ENCODE measurements at regions not wholly inside any gene's neighbourhood (a gene's known extent, or its start where the extent isn't known, plus 50 kb on each side); places are given as distances from the start of the nearest gene placed in this dataset.
"Not testable (repeated sequence)": the region's sequence is repeated elsewhere in the genome, so short reads cannot be mapped to it uniquely, and the experiment has no call there.

DNA sequence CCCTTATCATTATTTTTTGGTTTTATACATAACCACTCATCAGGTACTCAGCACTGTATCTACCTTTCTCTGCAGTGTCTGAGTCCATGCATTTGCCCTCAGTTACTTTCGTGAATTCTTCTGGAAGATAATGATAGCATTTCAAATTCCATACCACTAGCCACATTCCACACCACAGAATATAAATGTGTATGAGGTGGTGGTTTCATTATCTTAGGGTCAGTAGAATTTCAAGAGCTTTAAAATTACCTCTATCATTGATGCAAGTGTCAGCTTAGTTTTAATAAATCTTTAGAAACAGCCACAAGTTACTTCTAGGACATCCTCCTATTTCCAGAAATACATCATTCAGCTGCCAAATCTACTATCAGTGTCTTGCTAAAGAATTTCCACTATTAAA, 1578.3 kb downstream of the OLFM4 start:
- DNase-seq, result no peak

DNA sequence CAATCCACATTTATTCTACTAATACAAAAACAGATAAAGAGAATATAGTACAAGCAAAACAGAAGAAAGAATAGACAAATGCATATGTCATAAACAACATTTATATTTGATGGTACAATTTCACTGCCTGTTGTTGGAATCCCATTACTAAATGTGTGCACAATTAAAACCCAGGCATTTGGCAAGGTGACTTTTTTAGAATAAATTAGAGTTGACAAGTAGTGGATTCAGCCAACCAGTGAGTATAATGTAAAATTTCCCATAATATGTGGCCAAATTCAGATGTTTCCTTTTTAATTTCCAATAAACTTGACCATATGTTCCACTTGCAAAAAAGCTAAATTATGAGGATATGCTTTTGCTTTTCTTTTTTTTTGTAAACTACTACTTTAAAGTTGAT, 1578.8 kb downstream of the OLFM4 start:
- DNase-seq, result no peak

DNA sequence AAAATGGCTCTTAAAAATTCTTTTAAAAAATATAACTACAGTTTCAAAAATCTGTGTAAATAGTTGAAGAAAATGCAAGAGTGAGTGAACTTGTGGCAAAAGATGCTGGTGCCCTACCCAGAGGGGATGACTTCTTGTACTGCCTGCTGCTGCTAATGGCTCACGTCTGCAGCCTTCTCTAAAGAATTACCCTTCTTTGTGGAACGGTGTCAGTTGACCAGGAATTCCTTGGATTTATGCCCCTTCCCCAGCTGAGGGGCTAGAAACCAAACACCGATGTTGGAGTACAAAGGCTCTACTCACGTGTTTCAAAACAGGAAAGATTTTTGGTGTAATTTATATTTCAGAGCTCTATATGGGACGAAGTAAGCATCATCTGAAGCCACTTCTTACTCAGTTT, 1582.8 kb downstream of the OLFM4 start:
- DNase-seq, result no peak

DNA sequence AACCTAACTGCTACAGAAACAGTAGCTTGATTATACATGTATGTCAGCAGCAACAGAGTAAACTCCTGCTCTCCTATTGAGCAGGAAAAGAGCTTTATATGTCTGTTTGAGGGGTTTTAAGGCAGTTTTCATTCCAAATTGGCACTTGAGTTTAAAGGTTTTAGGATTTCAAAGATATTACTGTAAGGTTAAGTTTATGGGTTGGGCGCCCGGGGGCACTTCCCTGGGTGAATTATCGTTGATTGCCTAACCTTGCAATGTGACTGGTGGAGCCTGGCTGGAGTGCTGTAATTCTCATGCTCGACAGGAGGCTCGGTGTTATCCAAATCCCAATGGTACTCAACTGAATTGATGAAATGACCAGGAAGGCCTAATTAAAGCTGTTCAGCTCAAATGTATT, 1586.1 kb downstream of the OLFM4 start:
- no peak for DNase-seq

DNA sequence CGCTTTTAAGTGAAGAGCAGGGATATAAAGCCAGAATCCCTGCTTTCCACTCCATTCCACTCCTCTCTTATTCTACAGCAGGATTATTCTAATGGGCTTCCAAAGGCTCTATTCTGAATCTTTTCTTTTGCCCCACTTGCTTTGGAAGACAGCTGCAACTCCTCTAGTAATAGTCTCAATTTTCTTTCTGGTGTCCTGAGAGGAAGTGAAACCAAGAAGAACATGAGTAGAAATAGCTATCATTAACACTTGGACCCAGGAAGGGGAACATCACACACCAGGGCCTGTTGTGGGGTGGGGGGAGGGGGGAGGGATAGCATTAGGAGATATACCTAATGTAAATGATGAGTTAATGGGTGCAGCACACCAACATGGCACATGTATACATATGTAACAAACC, 1597.9 kb downstream of the OLFM4 start:
- not testable (repeated sequence) for DNase-seq

DNA sequence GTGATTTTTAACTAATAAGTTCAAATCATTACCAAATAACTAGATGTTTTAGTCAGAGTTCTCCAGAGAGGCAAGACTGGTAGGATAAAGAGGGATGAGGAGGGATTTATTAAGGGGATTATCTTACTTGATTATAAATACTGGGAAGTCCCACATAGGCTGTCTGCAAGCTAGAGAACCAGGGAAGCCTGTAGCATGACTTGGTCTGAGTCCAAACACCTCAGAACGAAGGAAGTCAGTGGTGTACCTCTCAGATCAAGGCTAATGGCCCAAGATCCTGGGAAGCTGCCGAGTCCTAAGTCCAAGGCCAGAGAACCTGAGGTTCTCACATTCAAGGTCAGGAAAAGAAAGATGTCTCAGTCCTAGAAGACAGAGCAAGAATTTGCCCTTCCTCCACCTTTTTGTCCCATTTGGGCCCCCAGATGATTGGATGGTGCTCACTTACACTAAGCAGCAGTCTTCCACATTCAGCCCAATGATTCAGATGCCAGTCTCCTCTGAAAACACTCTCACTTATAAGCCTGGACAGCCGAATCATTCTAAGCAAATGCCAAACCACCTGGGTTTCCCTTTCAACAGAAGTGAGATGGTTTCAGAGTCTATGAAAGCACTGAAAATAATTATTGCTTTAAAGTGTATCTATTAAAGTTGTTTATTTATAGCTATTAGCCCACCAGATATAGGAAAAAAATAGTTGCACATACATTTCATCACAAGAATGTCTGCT, 1599.2 kb downstream of the OLFM4 start:
- DNase-seq, result no peak

DNA sequence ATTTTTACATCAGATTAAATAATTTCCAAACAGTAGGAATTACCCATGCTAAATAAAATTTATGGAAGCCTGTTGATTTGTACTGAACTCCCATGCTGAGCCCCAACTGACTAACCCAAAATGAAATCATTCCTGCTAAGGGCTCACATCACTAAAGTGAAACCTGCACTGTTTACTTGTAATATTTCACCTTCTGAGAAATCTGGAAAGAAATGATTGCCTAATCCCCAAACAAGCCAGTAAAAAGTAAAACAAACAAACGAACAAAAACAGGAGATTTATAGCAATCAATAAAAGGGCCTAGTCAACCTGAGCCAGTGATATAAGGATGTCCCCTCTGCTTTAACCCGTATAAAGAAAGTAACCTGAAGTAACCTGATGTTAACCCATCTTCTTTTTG, 1599.8 kb downstream of the OLFM4 start:
- no peak for DNase-seq

DNA sequence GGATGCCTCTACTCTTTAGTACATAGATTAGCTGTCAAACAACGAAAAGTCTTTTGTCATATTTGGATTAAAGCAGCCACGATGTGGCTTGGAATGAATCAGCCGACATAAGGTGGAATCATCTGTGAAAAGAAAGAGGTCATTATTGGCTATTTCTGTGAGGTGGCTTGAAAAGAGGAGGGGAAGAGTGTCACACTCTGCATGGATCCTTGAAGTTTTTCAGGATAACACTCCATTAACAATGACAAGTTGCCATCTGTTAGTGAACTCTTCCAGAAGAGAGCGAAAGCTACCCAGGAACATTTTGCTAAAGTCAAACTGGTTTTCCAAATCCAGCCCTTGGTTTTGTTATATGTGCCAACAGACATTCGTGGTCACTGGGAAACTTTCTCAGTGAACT, 1604.8 kb downstream of the OLFM4 start:
- DNase-seq, result no peak

DNA sequence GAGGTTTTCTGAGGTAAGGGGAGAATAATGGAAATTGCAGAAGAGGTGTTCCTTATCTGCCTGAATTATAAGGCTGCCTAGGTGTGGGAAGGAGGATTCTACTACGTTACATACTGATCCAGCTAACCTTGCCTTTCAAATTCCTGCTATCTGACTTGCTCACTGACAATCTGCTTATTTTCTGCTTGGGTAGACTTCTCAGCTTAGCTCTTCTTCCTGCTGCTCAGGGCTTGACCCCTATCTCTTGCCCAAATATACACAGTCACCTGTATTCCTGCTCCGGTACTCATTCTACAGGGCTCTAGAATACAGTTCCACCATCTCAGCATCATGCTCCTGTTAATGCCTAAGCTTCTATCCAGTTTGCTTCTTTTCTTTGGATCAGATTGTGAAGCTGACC, 1607.6 kb downstream of the OLFM4 start:
- DNase-seq, result no peak

DNA sequence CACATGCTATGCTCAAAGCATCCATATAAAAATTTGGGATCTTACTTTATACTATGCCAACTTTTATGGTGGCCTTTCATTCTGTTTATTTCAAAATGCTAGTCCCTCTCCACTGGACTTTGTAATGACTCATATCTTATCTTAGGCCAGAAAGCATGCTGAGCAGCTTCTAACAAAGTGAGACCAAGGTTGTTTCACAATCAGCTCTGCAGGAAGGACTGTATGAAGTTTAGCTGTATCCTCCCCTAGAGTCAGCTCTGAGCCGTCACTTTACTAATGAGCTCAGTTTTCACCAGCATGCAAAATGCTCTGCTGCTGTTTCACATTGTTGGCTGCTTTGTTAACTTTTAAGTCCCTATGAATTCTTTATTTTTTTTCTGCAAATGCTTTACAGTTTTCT, 1608.8 kb downstream of the OLFM4 start:
- DNase-seq, result no peak

DNA sequence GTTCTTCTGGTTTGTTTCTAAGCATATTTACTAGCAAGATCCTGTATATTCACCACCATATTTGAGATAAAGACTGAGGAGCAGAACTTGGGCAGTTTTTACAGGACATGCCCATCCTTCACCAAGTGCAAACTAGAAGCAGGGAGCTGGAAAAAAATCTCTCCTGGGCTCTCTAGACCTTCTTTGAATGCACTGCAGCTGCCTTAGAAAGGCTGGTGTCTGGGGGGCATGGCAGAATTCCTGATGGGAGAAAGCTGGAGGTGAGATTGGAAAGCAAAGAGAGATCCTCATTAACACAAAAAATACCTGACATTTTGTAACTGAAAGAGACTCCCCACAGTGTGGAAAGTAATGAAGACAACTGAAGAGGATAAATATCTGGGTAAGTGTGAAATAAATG, 1612.1 kb downstream of the OLFM4 start:
- DNase-seq, result no peak

DNA sequence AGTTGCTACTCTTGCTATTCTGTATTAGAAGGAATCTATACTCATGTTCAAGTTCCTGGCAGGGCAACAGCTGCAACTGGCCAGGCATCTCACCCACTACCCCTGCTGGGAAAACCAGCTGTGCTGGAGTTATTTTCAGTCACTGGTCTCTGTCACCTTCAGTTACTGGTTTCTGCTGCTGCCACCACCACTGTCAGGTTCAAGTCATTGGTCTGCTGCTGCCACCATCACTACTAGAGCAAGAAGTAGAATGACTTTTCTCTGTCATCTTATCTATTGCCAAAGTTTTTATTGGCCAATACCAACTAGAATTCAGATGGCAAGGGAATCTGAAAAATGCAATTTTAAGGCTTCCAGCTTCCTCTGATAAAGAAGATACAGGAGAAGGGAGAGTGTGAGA, 1615.2 kb downstream of the OLFM4 start:
- DNase-seq, result no peak

DNA sequence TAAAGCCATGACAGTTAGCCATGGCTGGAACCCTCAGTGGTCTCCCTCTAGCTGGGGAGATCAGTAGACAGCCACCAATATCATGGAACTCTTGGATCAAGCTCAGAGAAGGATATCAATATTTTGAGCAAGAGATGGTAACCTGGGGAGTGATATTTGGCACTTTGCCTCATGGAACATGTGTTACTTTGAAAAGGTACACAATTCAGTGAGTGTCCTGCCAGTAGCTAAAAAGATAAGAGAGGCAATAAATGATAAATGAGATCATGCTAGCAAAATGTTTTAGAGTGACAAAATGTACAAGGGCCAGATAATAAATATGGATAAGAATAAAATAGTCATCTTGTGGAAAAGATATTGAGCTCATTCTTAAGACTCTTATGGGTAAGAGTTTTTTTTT, 1618.7 kb downstream of the OLFM4 start:
- DNase-seq, result no peak

DNA sequence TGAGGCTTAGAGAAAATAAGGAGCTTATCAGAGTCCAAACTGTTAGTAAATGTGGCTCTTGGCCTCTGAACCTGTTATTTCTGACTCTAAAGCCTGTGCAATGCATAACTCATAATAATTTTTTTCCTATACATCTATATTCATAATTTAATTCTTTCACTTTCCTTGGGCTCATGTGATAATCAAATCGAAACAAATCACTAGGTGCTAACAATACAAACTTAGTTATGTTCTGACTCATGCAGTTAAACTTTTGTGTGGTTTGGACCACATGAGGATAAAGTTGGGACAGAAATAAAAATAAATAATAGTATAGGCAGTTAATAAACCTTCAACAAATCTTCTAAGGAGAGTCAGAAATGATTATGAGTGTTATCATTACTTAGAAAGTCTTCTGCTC, 1629.0 kb downstream of the OLFM4 start:
- DNase-seq, result no peak

DNA sequence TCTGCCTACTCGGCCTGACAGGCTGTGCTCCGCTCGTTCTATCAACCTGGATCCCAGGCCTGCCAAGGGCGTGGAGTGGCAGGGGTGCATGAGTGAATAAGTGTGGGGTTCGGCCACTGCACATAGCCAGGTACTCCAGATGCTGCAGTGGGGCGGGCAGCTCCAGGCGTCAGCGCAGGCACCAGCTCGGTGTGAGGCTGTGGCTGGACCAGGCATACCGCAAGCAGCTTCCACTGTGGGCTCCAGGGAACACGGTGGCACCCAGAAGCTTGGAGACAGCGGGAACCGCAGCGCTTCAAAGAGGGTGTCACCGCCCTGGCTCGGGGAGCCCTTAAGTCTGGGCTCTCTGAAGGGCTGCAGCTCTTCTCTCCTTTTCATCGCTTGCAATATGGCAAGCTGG, 1630.2 kb downstream of the OLFM4 start:
- DNase-seq, result no peak

DNA sequence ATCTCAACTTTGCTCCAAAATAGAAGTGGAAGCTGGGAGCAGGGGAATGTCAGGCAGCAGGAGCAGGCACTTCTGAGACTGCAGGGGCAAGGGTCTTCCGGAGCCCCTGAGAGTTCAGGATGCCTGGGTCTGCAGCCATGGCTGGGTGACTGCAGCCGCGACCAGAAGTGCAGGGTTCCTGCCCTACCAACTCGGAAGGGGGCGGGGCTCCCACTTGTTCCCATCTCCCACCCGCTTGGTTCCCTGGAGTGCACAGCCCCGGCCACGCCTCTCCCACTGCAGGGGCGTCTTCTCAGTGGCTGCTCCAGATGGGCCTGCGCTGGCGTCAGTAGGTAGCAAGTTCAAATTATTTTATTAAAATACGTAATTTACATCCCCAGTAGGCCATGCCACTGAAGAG, 1631.7 kb downstream of the OLFM4 start:
- DNase-seq, result no peak

DNA sequence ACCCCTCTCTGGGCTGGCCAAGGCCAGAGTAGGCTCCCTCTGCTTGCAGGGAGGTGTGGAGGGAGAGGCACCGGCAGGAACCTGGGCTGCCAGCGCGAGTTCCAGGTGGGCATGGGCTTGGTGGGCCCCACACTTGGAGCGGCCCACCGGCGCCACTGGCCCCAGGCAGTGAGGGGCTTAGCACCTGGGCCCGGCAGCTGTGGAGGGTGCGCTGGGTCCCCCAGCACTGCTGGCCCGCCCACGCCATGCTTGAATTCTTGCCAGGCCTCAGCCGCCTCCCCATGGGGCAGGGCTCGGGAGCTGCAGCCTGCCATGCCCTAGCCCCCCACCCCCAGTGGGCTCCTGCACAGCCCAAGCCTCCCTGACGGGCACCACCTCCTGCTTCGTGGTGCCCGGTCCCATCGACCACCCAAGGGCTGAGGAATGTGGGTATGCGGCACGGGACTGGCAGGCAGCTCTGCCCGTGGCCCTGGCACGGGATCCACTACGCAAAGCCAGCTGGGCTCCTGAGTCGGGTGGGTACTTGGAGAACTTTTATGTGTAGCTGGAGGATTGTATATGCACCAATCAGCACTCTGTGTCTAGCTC, 1648.0 kb downstream of the OLFM4 start:
- no peak for DNase-seq

DNA sequence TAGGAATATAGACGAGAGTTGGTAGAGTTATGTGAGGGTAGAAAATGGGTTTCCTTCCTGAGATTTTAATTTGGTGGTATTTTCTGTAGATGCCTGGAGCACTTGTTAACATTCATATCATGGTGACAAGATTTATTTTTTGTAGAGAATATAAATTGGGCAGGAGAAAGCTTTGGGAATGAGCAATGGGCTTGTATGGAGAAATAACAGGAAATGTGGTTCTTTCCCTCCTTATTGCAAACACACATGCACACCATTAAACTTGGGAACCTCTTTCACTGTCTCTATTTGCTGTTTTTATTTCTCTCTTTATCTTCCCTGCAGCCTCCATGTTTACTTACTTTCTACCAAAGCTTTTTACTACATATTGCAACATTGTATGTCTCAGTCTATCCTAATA, 1653.6 kb downstream of the OLFM4 start:
- DNase-seq, result no peak

DNA sequence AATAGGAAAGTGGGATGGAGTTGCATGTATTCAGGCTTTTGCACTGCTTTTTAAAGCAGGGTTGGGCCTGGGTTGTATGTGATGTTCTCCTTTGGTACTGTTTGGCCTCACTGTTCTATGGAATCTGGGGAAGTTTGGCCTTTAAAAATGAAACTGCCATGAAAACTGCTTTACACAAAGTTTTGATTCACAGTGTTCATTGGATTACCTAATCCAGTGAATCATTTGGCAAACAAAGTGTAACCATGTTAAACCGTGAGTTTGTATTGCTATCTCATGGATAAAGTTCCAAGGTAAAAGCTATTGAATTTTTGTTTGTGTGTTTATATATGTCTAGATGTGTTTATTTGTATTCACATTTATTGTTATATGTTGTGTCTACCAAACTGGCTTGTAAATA, 1658.6 kb downstream of the OLFM4 start:
- no peak for DNase-seq

DNA sequence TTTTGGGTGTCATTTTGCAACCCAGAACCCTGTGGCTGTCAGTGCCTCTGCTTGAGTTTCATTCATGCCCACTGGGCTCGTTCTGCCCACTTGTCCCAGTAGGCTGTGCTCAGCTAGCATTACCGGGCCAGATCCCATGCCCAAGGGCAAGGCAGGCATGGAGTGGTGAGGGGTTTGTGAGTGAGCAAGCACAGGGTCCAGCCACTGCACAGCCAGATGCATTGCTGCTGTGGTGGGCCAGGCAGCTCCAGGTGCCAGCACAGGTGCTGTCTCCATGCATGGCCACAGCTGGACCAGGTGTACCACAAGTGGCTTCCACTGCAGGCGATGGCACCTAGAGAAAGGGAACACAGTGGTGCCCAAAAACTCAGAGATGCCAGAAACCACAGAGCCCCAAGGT, 1671.2 kb downstream of the OLFM4 start:
- DNase-seq, result no peak

DNA sequence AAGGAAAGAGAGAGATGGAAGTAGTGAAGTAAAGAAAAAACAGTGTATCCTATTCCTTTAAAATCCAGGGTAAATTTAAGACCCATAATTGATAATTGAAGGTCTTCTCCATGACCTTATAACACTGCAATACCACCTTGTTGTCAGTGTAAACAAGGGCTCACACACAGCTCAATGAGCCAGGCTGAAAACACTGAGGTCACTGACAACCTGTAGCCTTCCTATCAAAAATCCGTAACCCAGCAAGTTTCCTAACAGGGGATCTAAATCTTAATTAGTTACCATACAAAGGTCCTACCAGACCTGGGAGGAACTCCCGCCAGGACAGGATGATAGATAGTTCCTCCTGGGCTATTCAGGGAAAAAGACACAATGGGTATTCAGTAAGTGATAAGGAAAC, 1677.1 kb downstream of the OLFM4 start:
- DNase-seq, result no peak

DNA sequence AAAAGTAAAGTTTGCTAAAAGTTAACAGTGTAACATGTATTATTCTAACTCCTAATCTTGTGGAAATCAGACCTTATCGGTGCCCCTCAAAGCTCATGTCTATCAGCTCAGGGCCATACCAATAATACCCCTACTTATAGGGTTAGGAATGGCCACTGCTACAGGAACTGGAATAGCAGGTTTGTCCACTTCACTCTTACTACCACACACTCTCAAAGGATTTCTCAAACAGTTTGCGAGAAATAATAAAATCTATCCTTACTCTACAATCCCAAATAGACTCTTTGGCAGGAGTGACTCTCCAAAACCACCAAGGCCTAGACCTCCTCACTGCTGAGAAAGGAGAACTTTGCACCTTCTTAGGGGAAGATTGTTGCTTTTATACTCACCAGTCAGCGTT, 1677.7 kb downstream of the OLFM4 start:
- no peak for DNase-seq

DNA sequence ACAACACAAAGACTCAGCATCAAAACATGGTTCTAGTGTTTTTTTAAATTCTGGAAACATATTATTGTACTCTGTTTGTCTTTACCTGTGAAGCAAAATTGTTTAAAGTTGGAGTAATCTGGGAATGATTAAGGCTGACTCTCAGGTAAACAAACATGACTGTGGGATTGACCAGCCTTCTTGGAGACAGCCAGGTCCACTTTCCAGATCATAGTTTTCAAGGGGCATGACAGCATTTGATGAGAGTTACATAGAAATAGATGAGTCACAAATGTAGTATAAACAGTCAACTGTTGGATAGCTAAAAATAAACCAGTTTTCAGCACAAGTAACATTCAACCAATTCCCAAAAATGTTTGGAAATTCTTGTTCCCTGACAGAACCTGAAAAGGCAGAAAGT, 1680.9 kb downstream of the OLFM4 start:
- DNase-seq, result no peak

DNA sequence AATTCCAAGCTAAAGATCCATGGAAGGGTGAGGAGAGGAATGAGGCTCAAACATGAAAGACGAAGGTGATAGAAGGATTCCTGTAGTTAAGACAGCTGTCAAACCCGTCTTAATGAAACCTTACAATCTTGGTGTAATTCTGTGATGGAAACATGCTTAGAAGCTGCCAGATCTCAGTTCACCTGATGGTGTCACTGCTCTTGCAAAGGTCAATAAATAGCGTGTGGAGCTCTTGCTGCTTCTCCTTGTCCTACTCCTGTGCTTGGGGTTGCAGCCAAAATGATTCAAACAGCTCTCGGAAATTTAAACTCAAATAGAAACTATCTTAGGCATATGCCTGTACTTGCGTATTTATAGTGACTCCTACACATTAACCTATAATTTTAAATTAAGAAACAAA, 1705.0 kb downstream of the OLFM4 start:
- DNase-seq, result no peak

DNA sequence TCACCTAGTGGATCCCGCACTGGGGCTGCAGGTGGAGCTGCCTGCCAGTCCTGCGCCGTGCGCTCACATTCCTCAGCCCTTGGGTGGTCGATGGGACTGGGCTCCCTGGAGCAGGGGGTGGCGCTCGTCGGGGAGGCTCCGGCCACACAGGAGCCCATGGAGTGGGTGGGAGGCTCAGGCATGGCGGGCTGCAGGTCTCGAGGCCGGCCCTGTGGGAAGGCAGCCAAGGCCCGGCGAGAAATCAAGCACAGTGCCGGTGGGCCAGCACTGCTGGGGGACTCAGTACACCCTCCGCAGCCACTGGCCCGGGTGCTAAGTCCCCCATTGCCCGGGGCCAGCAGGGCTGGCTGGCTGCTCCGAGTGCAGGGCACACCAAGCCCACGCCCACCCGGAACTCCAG, 1708.6 kb downstream of the OLFM4 start:
- DNase-seq, result not testable (repeated sequence)
